RWPE2 (cell line): ENCODE measurements at regions not wholly inside any gene's neighbourhood (a gene's known extent, or its start where the extent isn't known, plus 50 kb on each side); places are given as distances from the start of the nearest gene placed in this dataset.

Experiments used
- ATAC-seq: fragments of 200-7000 bp; cut with Tn5 transposase; 3 replicates; pipeline ENCODE4 v1.9.1; 2021; ENCODE audit warnings: low read depth
- DNase-seq: peaks from one replicate; pipeline ENCODE4 v3.0.0-alpha.2; 2020; ENCODE audit warnings: low spot score
- H3K27ac ChIP-seq: fragments of 450-650 bp; 2 replicates; pipeline ENCODE4 v1.5.1; 2017; ENCODE audit warnings: mild to moderate bottlenecking; ENCODE audit not compliant: poor library complexity, severe bottlenecking
- H3K27me3 ChIP-seq: fragments of 250-450 bp; sonication (Bioruptor Pico); 2 replicates; pipeline ENCODE4 v1.5.1; 2021; ENCODE audit warnings: mild to moderate bottlenecking, moderate library complexity; ENCODE audit not compliant: insufficient read depth, poor library complexity, severe bottlenecking
- H3K36me3 ChIP-seq: fragments of 250-450 bp; sonication (Bioruptor Pico); 2 replicates; pipeline ENCODE4 v1.5.1; 2020; ENCODE audit warnings: low read depth, mild to moderate bottlenecking, moderate library complexity
- H3K4me1 ChIP-seq: fragments of 250-450 bp; sonication (Bioruptor Pico); 2 replicates; pipeline ENCODE4 v1.5.1; 2021; ENCODE audit warnings: mild to moderate bottlenecking, moderate library complexity; ENCODE audit not compliant: insufficient read depth, poor library complexity, severe bottlenecking
- H3K4me3 ChIP-seq: fragments of 250-450 bp; sonication (Bioruptor Pico); 2 replicates; pipeline ENCODE4 v1.5.1; 2021; ENCODE audit warnings: mild to moderate bottlenecking, moderate library complexity; ENCODE audit not compliant: severe bottlenecking
- H3K9me3 ChIP-seq: fragments of 250-450 bp; sonication (Bioruptor Pico); 2 replicates; pipeline ENCODE4 v1.5.1; 2021; ENCODE audit warnings: mild to moderate bottlenecking, moderate library complexity; ENCODE audit not compliant: severe bottlenecking
- TF ChIP-seq, protein P1 (sequence below): fragments of 450-650 bp; IDR thresholded peaks from one replicate; pipeline ENCODE4 v1.5.1; 2017; ENCODE audit warnings: mild to moderate bottlenecking, moderate library complexity; ENCODE audit not compliant: poor library complexity, severe bottlenecking

DNA sequence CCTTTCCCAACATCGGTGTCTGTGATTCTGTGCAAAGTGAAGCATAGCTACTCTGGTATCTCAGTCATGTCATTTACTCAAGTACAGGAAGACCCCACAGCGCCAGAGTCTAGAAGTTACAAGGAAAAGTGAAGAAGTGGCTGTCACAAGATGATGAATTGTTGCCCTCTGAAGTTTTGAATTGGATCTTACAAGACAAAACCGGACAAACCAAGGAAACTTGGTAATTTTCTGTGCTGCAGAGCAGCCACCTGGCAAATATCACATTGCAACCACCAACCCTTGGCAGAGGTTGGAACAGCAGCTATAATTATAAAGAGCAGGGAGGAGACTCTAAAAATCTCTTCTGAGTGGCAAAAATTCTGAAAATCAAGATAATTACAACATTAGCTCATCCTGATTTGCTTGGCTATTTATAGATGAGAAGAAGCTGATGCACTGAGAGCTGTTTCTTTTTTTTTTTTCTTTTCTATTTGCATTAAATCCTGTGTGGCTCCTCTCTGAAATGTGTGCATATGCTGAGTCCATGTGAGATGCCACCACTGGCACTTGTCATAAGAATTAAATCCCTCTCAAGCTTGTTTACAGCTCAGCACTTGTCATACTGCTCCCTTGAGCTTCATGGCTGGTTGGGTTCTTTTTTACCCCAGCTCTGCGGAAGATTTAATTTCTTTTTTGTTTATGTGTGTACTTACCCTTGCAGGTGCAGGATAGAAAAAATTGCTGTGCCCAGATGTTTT is 68.0 kb upstream of the MNS1 start:
- H3K4me3 ChIP-seq: no peak overlapping the region
- no peaks in the 10 kb centered on the region for H3K36me3 ChIP-seq
- no peaks in the 10 kb centered on the region for H3K27me3 ChIP-seq
- no peaks in the 10 kb centered on the region for H3K9me3 ChIP-seq
- H3K27ac ChIP-seq: no peak overlapping the region
- TF ChIP-seq, protein P1, sequence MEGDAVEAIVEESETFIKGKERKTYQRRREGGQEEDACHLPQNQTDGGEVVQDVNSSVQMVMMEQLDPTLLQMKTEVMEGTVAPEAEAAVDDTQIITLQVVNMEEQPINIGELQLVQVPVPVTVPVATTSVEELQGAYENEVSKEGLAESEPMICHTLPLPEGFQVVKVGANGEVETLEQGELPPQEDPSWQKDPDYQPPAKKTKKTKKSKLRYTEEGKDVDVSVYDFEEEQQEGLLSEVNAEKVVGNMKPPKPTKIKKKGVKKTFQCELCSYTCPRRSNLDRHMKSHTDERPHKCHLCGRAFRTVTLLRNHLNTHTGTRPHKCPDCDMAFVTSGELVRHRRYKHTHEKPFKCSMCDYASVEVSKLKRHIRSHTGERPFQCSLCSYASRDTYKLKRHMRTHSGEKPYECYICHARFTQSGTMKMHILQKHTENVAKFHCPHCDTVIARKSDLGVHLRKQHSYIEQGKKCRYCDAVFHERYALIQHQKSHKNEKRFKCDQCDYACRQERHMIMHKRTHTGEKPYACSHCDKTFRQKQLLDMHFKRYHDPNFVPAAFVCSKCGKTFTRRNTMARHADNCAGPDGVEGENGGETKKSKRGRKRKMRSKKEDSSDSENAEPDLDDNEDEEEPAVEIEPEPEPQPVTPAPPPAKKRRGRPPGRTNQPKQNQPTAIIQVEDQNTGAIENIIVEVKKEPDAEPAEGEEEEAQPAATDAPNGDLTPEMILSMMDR: no peak
- ATAC-seq: no peak
- H3K4me1 ChIP-seq: no peaks in the 10 kb centered on the region
- no peak for DNase-seq

- DNase-seq (no peak), ATAC-seq (no peak)
- Histone ChIP-seq H3K27me3 (peaks cover 4% of the 10 kb centered on the region), H3K9me3 (no peaks in the 10 kb centered on the region), H3K4me1 (no peaks in the 10 kb centered on the region), H3K36me3 (no peaks in the 10 kb centered on the region), H3K27ac (no peak overlapping the region), H3K4me3 (no peak overlapping the region)
- TF ChIP-seq, protein P1: no peak
These were observed 65.2 kb upstream of the MNS1 start for GRCh38 chr15:56530157-56530556.

GRCh38 chr15:56528136-56528535 is 63.2 kb upstream of the MNS1 start:
- peaks cover 4% of the 10 kb centered on the region for H3K27me3 ChIP-seq
- no peaks in the 10 kb centered on the region for H3K9me3 ChIP-seq
- no peak for DNase-seq
- TF ChIP-seq, protein P1: no peak
- ATAC-seq: no peak
- no peak overlapping the region for H3K27ac ChIP-seq
- no peak overlapping the region for H3K4me3 ChIP-seq
- no peaks in the 10 kb centered on the region for H3K36me3 ChIP-seq
- no peaks in the 10 kb centered on the region for H3K4me1 ChIP-seq

GRCh38 chr15:56524915-56525314 is 60.0 kb upstream of the MNS1 start:
- DNase-seq: no peak
- no peaks in the 10 kb centered on the region for H3K4me1 ChIP-seq
- H3K27me3 ChIP-seq: peaks cover 25% of the 10 kb centered on the region
- H3K9me3 ChIP-seq: no peaks in the 10 kb centered on the region
- no peak overlapping the region for H3K4me3 ChIP-seq
- H3K36me3 ChIP-seq: no peaks in the 10 kb centered on the region
- H3K27ac ChIP-seq: no peak overlapping the region
- TF ChIP-seq, protein P1: no peak
- ATAC-seq: no peak

DNA sequence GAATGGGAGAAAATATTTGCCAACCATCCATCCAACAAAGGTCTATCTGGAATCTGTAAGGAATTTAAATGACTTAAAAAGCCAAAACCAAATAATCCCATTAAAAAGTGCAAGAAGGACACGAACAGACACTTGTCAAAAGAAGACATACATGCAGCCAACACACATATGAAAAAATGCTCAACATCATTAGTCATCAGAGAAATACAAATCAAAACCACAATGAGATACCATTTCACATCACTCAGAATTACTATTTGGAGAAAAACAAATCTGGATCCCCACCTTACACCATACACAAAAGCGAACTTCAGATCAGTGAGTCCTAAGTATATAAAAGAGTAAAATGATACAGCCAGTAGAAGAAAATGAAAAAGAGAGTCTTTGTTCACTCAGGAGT is 58.6 kb upstream of the MNS1 start:
- Histone ChIP-seq H3K4me1 (no peaks in the 10 kb centered on the region), H3K27me3 (peaks cover 25% of the 10 kb centered on the region), H3K4me3 (no peak overlapping the region), H3K36me3 (no peaks in the 10 kb centered on the region), H3K9me3 (no peaks in the 10 kb centered on the region), H3K27ac (no peak overlapping the region)
- ATAC-seq (no peak), DNase-seq (no peak)
- TF ChIP-seq, protein P1: no peak
